Hindlimb muscle (tissue), 1 donor: ENCODE measurements at regions not wholly inside any gene's neighbourhood (a gene's known extent, or its start where the extent isn't known, plus 50 kb on each side); places are given as distances from the start of the nearest gene placed in this dataset.
A peak's percentile ranks its signal among the peaks of the same experiment; 100 is the strongest.

ENCODE experiments used
- DNase-seq: peaks from one replicate; pipeline ENCODE4 v3.0.0-alpha.2; 2013

- no peak for DNase-seq
Observed at GRCh38 chr1:81431624-81432000, 369.1 kb upstream of the ADGRL2 start.

- no peak for DNase-seq
Observed at GRCh38 chr1:81430955-81431623, 369.6 kb upstream of the ADGRL2 start.

- DNase-seq, result no peak
Observed at GRCh38 chr1:81430236-81430938, 370.3 kb upstream of the ADGRL2 start.

GRCh38 chr1:81428998-81429397 lies 371.7 kb upstream of the ADGRL2 start:
- no peak for DNase-seq

- no peak for DNase-seq
Observed at GRCh38 chr1:81424816-81425215, 375.9 kb upstream of the ADGRL2 start.

- DNase-seq, result no peak
Observed at GRCh38 chr1:81424061-81424460, 376.7 kb upstream of the ADGRL2 start.

GRCh38 chr1:81420760-81421159 lies 380.0 kb upstream of the ADGRL2 start:
- DNase-seq, result no peak

- peak; percentile 87 for DNase-seq
Observed at GRCh38 chr1:81414488-81415015, 386.2 kb upstream of the ADGRL2 start.

GRCh38 chr1:81412954-81413353 lies 387.8 kb upstream of the ADGRL2 start:
- DNase-seq, result no peak

- DNase-seq, result no peak
Observed at GRCh38 chr1:81410941-81411340, 389.8 kb upstream of the ADGRL2 start.

GRCh38 chr1:81410351-81410750 lies 390.4 kb upstream of the ADGRL2 start:
- no peak for DNase-seq

- no peak for DNase-seq
Observed at GRCh38 chr1:81409780-81410274, 390.9 kb upstream of the ADGRL2 start.

- no peak for DNase-seq
Observed at GRCh38 chr1:81409262-81409661, 391.5 kb upstream of the ADGRL2 start.

- no peak for DNase-seq
Observed at GRCh38 chr1:81408419-81408818, 392.3 kb upstream of the ADGRL2 start.

GRCh38 chr1:81407000-81407821 lies 393.5 kb upstream of the ADGRL2 start:
- no peak for DNase-seq

GRCh38 chr1:81406292-81406999 lies 394.3 kb upstream of the ADGRL2 start:
- DNase-seq, result no peak

- DNase-seq, result no peak
Observed at GRCh38 chr1:81398041-81398440, 402.7 kb upstream of the ADGRL2 start.

GRCh38 chr1:81392526-81393226 lies 408.1 kb upstream of the ADGRL2 start:
- DNase-seq, result no peak

GRCh38 chr1:81391125-81391828 lies 409.5 kb upstream of the ADGRL2 start:
- no peak for DNase-seq

- DNase-seq, result no peak
Observed at GRCh38 chr1:81388435-81388834, 412.3 kb upstream of the ADGRL2 start.

- DNase-seq, result no peak
Observed at GRCh38 chr1:81387446-81387845, 413.3 kb upstream of the ADGRL2 start.
